ENCODE measurements at regions not wholly inside any gene's neighbourhood (a gene's known extent, or its start where the extent isn't known, plus 50 kb on each side); places are given as distances from the start of the nearest gene placed in this dataset.

GRCh38 chr6:156616495-156616894 lies 160.7 kb upstream of the ARID1B start:
- no peak overlapping the region for H3K4me3 ChIP-seq (ENCODE audit: low read depth, low read length)
- TF ChIP-seq CTCF (IDR thresholded peaks at IDR 0.05; ENCODE audit: control insufficient read depth, extremely low read depth, insufficient read depth) = no peak
- DNase-seq (ENCODE audit: low read depth) = no peak

- no peak for TF ChIP-seq CTCF (IDR thresholded peaks at IDR 0.05; ENCODE audit: control insufficient read depth, extremely low read depth, insufficient read depth)
- no peak for DNase-seq (ENCODE audit: low read depth)
These were observed 163.2 kb upstream of the ARID1B start for GRCh38 chr6:156613996-156614395.

GRCh38 chr6:156612361-156612760 lies 164.8 kb upstream of the ARID1B start:
- DNase-seq (ENCODE audit: low read depth) = no peak
- TF ChIP-seq CTCF (IDR thresholded peaks at IDR 0.05; ENCODE audit: control insufficient read depth, extremely low read depth, insufficient read depth) = no peak
- H3K4me3 ChIP-seq (ENCODE audit: low read depth, low read length) = no peak overlapping the region

More at GRCh38 chr6:156613996-156614395, 163.2 kb upstream of the ARID1B start:
- no peak overlapping the region for H3K4me3 ChIP-seq (ENCODE audit: low read depth, low read length)

- TF ChIP-seq CTCF (IDR thresholded peaks at IDR 0.05; ENCODE audit: control insufficient read depth, extremely low read depth, insufficient read depth) = no peak
- no peak overlapping the region for H3K4me3 ChIP-seq (ENCODE audit: low read depth, low read length)
- DNase-seq (ENCODE audit: low read depth) = no peak
These were observed 175.2 kb upstream of the ARID1B start for GRCh38 chr6:156602066-156602385.

GRCh38 chr6:156601152-156602065 lies 175.8 kb upstream of the ARID1B start:
- no peak for TF ChIP-seq CTCF (IDR thresholded peaks at IDR 0.05; ENCODE audit: control insufficient read depth, extremely low read depth, insufficient read depth)
- no peak for DNase-seq (ENCODE audit: low read depth)
- H3K4me3 ChIP-seq (ENCODE audit: low read depth, low read length) = no peak overlapping the region

GRCh38 chr6:156600678-156601077 lies 176.5 kb upstream of the ARID1B start:
- no peak for TF ChIP-seq CTCF (IDR thresholded peaks at IDR 0.05; ENCODE audit: control insufficient read depth, extremely low read depth, insufficient read depth)
- DNase-seq (ENCODE audit: low read depth) = no peak
- H3K4me3 ChIP-seq (ENCODE audit: low read depth, low read length) = no peak overlapping the region

All from LNCaP clone FGC (cell line).